Naive thymus-derived CD8-positive, alpha-beta T cell (primary cell): ENCODE measurements at regions not wholly inside any gene's neighbourhood (a gene's known extent, or its start where the extent isn't known, plus 50 kb on each side); places are given as distances from the start of the nearest gene placed in this dataset.
"Not testable (repeated sequence)": the region's sequence is repeated elsewhere in the genome, so short reads cannot be mapped to it uniquely, and the experiment has no call there.

Experiments
- ATAC-seq, 2 donors: fragments of 150-1000 bp; cut with Tn5 transposase in 1 of 2; sonication (Bioruptor Pico), chemical (Tn5 transposase) in 1 of 2; 1 replicate in 1 of 2; 2 replicates in 1 of 2; pipeline ENCODE4 v1.10.0; 2021; ENCODE audit warnings: mild to moderate bottlenecking in 2 of 2, moderate library complexity in 2 of 2
- POLR2A ChIA-PET: fragments of 350-600 bp; sonication (Branson Sonifier 250); formaldehyde crosslinking; loops from one replicate; lab custom pipeline; 2021; ENCODE audit warnings: antibody characterized with exemption; lab: Charles Lee
- DNase-seq, 10 donors: peaks; one replicate each; pipeline versions ENCODE4 v3.0.0 to v3.0.0-alpha.2; 2020 to 2022
- H3K27ac Mint-ChIP-seq, 10 donors: one replicate each; pipeline ENCODE4 v1.8.0; 2020 to 2022; ENCODE audit warnings: mild to moderate bottlenecking in 10 of 10, mixed read lengths in 10 of 10, moderate library complexity in 4 of 10, inconsistent platforms in 1 of 10
- H3K27me3 Mint-ChIP-seq, 5 donors: one replicate each; pipeline ENCODE4 v1.8.0; 2021 to 2022; ENCODE audit warnings: mixed read lengths in 5 of 5
- H3K36me3 Mint-ChIP-seq, 3 donors: one replicate each; pipeline ENCODE4 v1.8.0; 2020 to 2022; ENCODE audit warnings: mixed read lengths in 3 of 3, mild to moderate bottlenecking in 2 of 3, inconsistent platforms in 1 of 3
- H3K4me1 Mint-ChIP-seq, 4 donors: one replicate each; pipeline ENCODE4 v1.8.0; 2021 to 2022; ENCODE audit warnings: mixed read lengths in 4 of 4
- H3K4me3 Mint-ChIP-seq, 10 donors: one replicate each; pipeline ENCODE4 v1.8.0; 2020 to 2022; ENCODE audit warnings: mild to moderate bottlenecking in 10 of 10, mixed read lengths in 10 of 10, moderate library complexity in 6 of 10, inconsistent platforms in 1 of 10
- H3K9me3 Mint-ChIP-seq, 9 donors: one replicate each; pipeline ENCODE4 v1.8.0; 2020 to 2022; ENCODE audit warnings: mixed read lengths in 9 of 9, mild to moderate bottlenecking in 3 of 9, inconsistent platforms in 1 of 9, moderate library complexity in 1 of 9

DNA sequence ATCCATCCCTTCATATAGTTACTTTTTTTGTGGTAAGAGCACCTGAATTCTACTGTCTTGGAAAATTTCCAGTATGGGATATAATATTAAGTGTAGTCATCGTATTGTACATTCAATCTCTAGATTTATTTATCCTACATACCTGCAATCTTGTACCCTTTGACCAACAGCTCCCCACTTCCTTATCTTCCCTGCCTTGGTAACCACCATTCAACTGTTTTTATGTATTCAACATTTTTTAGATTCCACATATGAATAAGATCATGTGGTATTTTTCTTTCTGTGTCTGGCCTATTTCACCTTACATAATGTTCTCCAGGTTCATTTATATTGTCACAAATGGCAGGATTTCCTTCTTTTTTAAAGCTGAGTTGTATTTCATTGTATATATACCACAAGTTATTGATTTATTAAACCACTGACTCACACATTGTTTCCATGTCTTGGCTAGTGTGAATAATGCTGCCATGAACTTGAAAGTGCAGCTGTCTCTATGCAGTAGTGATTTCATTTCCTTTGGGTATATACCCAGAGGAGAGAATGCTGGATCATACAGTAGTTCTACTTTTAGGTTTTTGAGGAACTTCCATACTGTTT lies 572.5 kb downstream of the MAGEB5 start:
- Mint-ChIP-seq H3K27ac (no peak overlapping the region), H3K4me3 (no peak overlapping the region), H3K9me3 (peaks cover 0 to 5% (median 0%) of the 10 kb centered on the region in 9 donors), H3K4me1 (no peaks in the 10 kb centered on the region), H3K27me3 (no peaks in the 10 kb centered on the region), H3K36me3 (no peaks in the 10 kb centered on the region)
- DNase-seq (no peak), ATAC-seq (no peak)
- POLR2A ChIA-PET, result no interaction called here

- Mint-ChIP-seq H3K27ac (no peak overlapping the region), H3K36me3 (peaks cover 0 to under 1% (median 0%) of the 10 kb centered on the region in 3 donors), H3K27me3 (no peaks in the 10 kb centered on the region), H3K4me1 (no peaks in the 10 kb centered on the region), H3K4me3 (no peak overlapping the region), H3K9me3 (peaks cover 0 to 4% (median 0%) of the 10 kb centered on the region in 9 donors)
- no peak for DNase-seq
- no peak for ATAC-seq
- POLR2A ChIA-PET, result no interaction called here
Observed at GRCh38 chrX:26783512-26784225, 567.7 kb downstream of the MAGEB5 start.

GRCh38 chrX:26778320-26778888 lies 562.4 kb downstream of the MAGEB5 start:
- Mint-ChIP-seq H3K9me3 (peaks cover 0 to 30% (median 2%) of the 10 kb centered on the region in 9 donors), H3K27me3 (no peaks in the 10 kb centered on the region), H3K4me3 (no peak overlapping the region), H3K4me1 (no peaks in the 10 kb centered on the region), H3K36me3 (peaks cover 0 to 8% (median 0%) of the 10 kb centered on the region in 3 donors), H3K27ac (no peak overlapping the region)
- ATAC-seq (no peak), DNase-seq (no peak)
- POLR2A ChIA-PET, result no interaction called here

DNA sequence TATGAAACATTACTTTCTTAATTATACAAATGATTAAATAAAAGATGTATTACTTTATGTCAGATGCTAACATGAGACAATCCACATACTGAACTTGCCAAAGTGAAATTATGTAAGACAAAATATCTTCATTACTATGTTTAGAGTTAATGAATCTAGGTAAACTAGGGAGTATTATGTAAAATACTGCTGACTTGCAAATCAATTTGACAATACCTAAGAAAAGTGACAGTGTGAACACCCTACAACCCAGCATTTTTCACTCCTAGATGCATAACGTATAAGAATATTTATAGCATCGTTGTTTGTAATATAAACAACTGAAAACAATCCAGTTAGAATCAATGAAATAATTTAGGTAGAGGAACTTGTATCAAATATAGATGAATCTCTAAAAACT lies 546.3 kb downstream of the MAGEB5 start:
- H3K9me3 Mint-ChIP-seq, result peaks cover 0 to 11% (median 0%) of the 10 kb centered on the region in 9 donors
- ATAC-seq (no peak), DNase-seq (no peak)
- no peak overlapping the region for H3K27ac Mint-ChIP-seq
- no peaks in the 10 kb centered on the region for H3K36me3 Mint-ChIP-seq
- H3K4me1 Mint-ChIP-seq, result no peaks in the 10 kb centered on the region
- no peak overlapping the region for H3K4me3 Mint-ChIP-seq
- POLR2A ChIA-PET, result no interaction called here
- no peaks in the 10 kb centered on the region for H3K27me3 Mint-ChIP-seq

- DNase-seq, ATAC-seq, H3K27ac Mint-ChIP-seq, H3K9me3 Mint-ChIP-seq, H3K4me3 Mint-ChIP-seq, H3K4me1 Mint-ChIP-seq, H3K27me3 Mint-ChIP-seq, H3K36me3 Mint-ChIP-seq, POLR2A ChIA-PET: not testable (repeated sequence)
Observed at GRCh38 chrX:26755760-26756159, 539.8 kb downstream of the MAGEB5 start.

DNA sequence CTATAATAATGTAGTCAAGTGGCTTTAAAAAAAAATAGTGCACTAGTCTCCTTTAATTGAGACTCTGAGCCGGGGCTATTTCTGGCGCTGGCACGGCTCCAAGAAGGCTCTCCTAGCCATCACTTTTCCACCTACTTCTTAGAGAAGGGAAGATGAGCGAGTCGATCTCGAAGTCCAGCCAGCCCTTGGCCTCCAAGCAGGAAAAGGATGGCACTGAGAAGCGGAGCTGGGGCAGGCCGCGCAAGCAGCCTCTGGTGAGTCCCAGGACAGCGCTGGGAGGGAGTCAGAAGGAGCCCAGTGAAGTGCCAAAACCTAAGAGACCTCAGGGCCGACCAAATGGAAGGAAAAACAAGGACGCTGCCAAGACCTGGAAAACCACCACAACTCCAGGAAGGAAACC lies 531.9 kb downstream of the MAGEB5 start:
- H3K36me3 Mint-ChIP-seq, result no peaks in the 10 kb centered on the region
- no peak for ATAC-seq
- H3K4me1 Mint-ChIP-seq, result no peaks in the 10 kb centered on the region
- no peak for DNase-seq
- no peaks in the 10 kb centered on the region for H3K27me3 Mint-ChIP-seq
- H3K27ac Mint-ChIP-seq, result no peak overlapping the region
- POLR2A ChIA-PET, result no interaction called here
- H3K9me3 Mint-ChIP-seq, result peaks cover 0 to 17% (median 0%) of the 10 kb centered on the region in 9 donors
- H3K4me3 Mint-ChIP-seq, result no peak overlapping the region

- ATAC-seq (no peak), DNase-seq (no peak)
- Mint-ChIP-seq H3K27me3 (no peaks in the 10 kb centered on the region), H3K9me3 (peaks cover 0 to 13% (median 5%) of the 10 kb centered on the region in 9 donors), H3K36me3 (peaks cover 0 to 4% (median 0%) of the 10 kb centered on the region in 3 donors), H3K27ac (no peak overlapping the region), H3K4me3 (no peak overlapping the region), H3K4me1 (no peaks in the 10 kb centered on the region)
- POLR2A ChIA-PET, result no interaction called here
Observed at GRCh38 chrX:26722666-26723428, 506.9 kb downstream of the MAGEB5 start.

DNA sequence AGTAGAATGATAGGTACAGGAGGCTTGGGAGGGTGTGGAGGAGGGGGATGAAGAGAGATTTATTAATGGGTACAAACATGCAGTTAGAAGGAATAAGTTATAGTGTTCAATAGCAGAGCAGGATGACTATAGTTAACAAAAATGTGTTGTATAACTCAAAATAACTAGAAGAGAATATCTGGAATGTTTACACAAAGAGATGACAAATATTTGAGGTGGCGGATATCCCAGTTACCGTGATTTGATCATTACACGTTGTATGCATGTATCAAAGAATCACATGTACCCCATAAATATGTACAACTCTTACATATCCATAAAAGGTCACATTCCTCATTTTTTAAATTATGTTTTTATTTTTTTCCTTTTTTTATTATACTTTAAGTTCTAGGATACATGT lies 456.6 kb downstream of the MAGEB5 start:
- Mint-ChIP-seq H3K27ac (no peak overlapping the region), H3K9me3 (peaks cover 0 to 12% (median 3%) of the 10 kb centered on the region in 9 donors), H3K4me3 (no peak overlapping the region), H3K27me3 (no peaks in the 10 kb centered on the region), H3K4me1 (no peaks in the 10 kb centered on the region), H3K36me3 (no peaks in the 10 kb centered on the region)
- POLR2A ChIA-PET, result no interaction called here
- DNase-seq (no peak), ATAC-seq (no peak)

GRCh38 chrX:26670521-26670920 lies 454.6 kb downstream of the MAGEB5 start:
- ATAC-seq, result no peak
- no peaks in the 10 kb centered on the region for H3K36me3 Mint-ChIP-seq
- POLR2A ChIA-PET, result no interaction called here
- H3K27ac Mint-ChIP-seq, result no peak overlapping the region
- peaks cover 0 to 12% (median 3%) of the 10 kb centered on the region in 9 donors for H3K9me3 Mint-ChIP-seq
- no peak for DNase-seq
- H3K27me3 Mint-ChIP-seq, result no peaks in the 10 kb centered on the region
- no peaks in the 10 kb centered on the region for H3K4me1 Mint-ChIP-seq
- no peak overlapping the region for H3K4me3 Mint-ChIP-seq

- no peaks in the 10 kb centered on the region for H3K4me1 Mint-ChIP-seq
- POLR2A ChIA-PET, result no interaction called here
- no peak overlapping the region for H3K27ac Mint-ChIP-seq
- H3K36me3 Mint-ChIP-seq, result no peaks in the 10 kb centered on the region
- peaks cover 0 to 7% (median 1%) of the 10 kb centered on the region in 9 donors for H3K9me3 Mint-ChIP-seq
- ATAC-seq (no peak), DNase-seq (no peak)
- H3K4me3 Mint-ChIP-seq, result no peak overlapping the region
- no peaks in the 10 kb centered on the region for H3K27me3 Mint-ChIP-seq
Observed at GRCh38 chrX:26664919-26665318, 448.9 kb downstream of the MAGEB5 start.

DNA sequence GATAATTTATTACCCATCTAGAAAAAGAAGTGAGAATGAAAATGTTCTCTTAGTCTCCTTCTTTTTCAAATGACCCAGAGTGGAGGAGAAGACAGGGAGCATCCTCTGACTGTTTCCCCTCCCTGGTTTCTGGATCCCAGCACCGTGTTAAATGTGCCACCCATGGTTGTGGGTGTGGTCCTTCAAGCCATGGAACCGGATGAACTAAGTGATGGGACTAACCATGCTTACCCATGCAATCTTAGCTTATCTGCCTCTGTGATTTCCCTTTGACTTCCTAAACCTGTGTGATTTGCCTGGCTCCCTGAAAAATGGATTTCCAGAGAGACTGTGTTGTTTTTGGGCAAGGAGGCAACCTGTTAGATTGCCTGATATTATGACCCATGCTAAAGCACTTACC lies 437.1 kb downstream of the MAGEB5 start:
- Mint-ChIP-seq H3K4me3 (no peak overlapping the region), H3K9me3 (peaks cover 0 to 31% (median 4%) of the 10 kb centered on the region in 9 donors), H3K36me3 (peaks cover 0 to 9% (median 0%) of the 10 kb centered on the region in 3 donors), H3K27ac (no peak overlapping the region), H3K4me1 (no peaks in the 10 kb centered on the region), H3K27me3 (no peaks in the 10 kb centered on the region)
- POLR2A ChIA-PET, result no interaction called here
- ATAC-seq, result no peak
- no peak for DNase-seq

- Mint-ChIP-seq H3K9me3 (peaks cover 0 to 31% (median 2%) of the 10 kb centered on the region in 9 donors), H3K27ac (no peak overlapping the region), H3K4me1 (no peaks in the 10 kb centered on the region), H3K27me3 (no peaks in the 10 kb centered on the region), H3K4me3 (no peak overlapping the region), H3K36me3 (peaks cover 0 to 9% (median 0%) of the 10 kb centered on the region in 3 donors)
- POLR2A ChIA-PET, result no interaction called here
- DNase-seq (no peak), ATAC-seq (no peak)
Observed at GRCh38 chrX:26651755-26652154, 435.8 kb downstream of the MAGEB5 start.

- peak in 2 of 10 donors; percentile 1 to 3 for DNase-seq
- Mint-ChIP-seq H3K27ac (no peak overlapping the region), H3K4me3 (no peak overlapping the region), H3K4me1 (no peaks in the 10 kb centered on the region), H3K9me3 (peaks cover 0 to 22% (median 0%) of the 10 kb centered on the region in 9 donors), H3K36me3 (peaks cover 0 to 9% (median 0%) of the 10 kb centered on the region in 3 donors), H3K27me3 (no peaks in the 10 kb centered on the region)
- POLR2A ChIA-PET, result no interaction called here
- ATAC-seq, result no peak
Observed at GRCh38 chrX:26649534-26649933, 433.6 kb downstream of the MAGEB5 start.
